Embryonic facial prominence (tissue), 1 donor: ENCODE measurements at regions not wholly inside any gene's neighbourhood (a gene's known extent, or its start where the extent isn't known, plus 50 kb on each side); places are given as distances from the start of the nearest gene placed in this dataset.

Source experiments
- DNase-seq: peaks from one replicate; pipeline ENCODE4 v3.0.0-alpha.2; 2016; ENCODE audit errors: extremely low spot score

DNA sequence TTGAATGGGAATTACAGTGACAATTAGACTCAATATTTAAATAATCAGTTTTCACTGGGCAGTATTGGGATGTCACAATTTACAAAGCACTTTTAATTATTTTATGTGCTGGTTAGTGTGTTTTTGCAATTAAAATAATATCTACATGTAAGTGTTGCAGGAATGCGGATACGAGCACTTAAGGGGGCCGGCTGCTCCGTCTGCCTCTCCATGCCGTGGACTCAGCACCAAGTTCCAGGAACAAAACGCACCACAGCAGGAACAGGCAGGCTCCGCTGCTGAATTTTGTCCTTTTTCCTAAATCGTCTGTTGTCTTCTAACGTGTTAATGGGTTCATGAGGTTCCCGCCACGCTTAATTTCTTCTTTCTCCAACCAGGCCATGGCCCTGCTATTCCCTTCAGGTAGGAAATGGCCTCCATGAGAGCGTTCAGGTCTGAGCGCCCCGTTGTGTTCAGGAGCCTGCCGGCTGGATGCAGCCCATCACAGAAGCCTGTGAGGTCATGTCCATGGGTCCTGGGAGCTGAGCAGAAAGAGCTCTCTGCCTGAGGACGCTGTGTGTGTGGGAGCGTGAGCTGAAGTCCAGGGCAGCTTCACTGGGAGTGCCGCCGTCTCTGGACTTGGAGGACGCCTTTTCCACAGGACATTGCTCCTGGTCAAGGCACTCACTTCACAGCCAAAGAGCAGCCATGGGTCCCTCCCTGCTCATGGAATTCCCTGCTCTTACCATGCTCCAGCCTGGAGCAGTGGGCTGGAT lies 730.3 kb downstream of the BRD1 start:
- DNase-seq: no peak

DNA sequence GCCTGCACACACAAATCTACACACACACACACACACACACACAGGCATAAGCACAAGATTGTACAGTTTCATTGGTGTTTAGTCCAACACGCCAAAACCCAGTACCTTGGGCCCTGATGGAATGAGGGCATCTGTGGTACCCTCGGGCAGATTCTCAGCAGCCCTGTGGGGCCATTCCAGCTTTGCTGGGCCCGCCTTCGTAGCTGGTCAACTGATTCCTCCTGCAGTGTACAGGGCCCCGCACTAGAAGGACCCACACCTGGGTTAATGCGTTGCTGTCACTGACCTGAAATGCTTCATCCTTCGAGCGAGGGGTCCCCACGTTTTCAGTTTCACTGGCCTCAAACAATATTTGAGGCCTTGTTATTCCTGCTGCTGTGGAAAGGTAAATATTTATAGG lies 731.2 kb downstream of the BRD1 start:
- no peak for DNase-seq

DNA sequence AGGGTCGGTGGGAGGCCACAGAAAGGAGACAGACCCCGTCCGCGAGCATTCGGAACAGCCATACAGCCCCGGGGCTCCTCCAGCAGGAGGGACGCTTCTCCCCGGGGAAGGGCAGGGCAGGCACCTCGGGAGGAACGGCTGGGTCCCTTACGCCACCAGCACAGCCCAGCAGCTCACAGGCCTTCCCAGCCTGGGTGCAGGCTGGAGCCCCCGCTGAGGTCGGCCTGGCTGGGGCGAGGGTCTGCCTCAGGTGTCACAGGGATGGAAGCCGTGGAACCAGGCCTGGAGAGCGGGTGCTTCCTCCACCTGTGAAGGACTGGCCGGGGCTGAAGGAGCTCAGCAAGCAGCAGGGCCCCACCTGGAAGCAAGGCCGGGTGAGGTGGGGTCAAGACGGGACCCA lies 732.3 kb downstream of the BRD1 start:
- DNase-seq: no peak

DNA sequence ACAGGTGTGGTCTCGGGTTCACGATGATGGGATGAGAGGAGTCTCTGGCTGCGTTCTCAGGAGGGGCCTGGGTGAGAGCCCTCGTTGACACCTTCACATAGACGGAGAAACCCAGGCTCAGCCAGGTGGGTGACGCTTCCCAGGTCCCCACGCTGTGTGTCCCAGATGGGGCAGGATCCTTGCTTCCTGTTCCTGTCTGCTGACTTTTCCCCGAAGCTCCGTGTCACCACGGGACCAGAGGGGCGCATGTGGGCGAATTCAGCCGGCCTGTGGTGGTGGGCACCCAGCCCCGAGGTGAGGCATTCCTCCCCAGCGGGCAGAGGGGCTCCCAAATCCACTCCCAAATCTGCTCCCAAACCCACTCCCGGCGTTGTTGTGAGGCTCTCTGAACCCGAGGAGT lies 732.8 kb downstream of the BRD1 start:
- no peak for DNase-seq

DNA sequence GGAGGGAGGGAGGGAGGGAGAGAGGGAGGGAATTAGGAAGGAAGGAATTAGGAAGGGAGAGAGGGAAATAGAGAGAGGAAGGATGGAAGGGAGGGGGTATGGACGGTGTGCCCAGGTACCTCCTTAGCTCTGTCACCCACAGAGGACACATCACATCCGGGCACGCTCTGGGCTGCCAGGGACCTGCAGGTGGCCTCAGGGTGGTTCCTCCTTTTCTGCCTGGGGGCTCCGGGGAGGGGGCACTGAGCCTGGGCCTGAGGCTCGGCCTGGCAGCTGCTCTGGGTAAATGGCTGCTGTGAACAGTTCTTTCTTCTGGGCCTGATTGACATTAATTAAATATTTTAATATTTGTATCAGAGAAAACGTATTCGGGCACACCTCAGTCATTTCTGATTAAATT lies 733.5 kb downstream of the BRD1 start:
- no peak for DNase-seq

DNA sequence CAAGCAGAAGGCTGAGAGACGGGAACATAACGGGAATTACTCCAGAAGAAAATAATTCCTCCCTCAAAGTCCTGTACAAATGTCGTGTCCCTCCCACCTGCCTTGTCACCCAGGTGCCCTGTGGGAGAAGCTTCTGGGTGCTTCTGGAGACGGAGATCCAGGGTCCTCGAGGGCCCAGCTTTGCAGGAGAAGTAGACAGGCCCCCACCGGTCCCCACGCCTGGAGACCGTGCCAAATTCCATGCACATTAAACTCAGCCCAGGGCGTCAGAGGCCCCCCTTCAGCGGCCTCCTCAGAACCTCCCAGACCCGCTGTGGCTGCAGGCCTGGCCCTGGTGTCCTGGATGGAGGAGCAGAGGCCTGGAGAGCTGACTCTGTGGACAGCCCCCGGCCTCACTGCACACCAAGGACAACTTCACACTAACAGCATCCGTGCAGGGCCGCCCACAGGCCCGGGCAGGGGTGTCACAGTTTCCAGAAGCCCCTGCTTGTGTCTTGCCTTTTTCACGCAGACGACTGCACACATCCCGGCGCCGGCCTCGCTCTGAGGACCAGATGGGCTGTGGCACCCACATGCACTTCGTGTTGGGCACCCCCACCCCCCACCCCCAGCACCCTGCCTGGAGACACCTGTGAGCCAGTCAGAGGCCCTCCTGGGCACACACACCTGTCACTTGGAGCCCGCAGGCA lies 734.3 kb downstream of the BRD1 start:
- DNase-seq: no peak

DNA sequence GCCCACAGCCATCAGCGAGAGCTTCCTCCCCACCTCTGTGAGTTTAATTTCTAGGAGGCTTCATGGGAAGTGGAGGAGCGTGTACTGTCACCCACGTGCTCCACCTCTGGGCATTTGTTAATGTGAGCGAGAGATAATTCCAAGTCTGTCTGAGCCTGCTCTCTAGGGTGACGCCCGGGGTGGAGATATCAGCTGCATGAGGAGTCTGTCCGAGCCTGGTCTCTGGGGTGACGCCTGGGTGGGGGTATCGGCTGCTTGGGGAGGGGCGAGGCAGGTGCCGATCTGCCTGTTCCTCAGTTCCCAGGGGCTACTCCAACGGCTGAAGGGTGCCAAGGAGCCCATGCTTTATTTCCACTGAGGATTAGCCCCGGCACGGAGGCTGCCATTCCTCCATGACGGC lies 735.0 kb downstream of the BRD1 start:
- DNase-seq: no peak

DNA sequence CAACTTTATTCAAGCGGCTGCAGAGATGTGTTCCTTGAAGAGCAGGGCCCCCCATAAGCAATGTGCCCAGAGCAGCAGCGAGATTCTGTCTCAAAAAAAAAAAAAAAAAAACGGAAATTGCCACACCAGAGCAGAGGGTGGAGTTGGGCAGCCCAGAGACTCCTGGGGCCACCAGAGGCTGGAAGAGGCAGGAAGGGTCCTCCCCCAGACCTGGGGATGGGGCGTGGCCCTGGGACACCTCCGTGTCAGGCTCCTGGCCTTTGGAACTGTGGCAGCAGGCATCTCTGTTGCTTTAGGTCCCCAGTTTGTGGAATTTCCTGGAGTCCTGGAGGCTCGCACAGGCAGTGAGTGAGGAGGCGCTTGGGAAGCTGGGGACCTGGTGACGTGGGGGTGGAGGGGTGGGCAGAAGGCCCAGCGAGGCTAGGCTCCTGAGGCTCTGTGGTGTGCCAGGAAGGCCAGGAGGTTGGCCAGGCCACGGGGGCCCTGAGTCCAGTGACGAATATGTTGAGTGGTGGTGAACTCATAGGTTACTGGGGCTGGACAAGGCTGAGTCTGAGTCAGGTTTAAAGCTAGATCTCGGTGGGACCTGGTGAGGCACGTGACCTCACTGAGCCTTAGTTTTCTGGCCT lies 735.6 kb downstream of the BRD1 start:
- no peak for DNase-seq

DNA sequence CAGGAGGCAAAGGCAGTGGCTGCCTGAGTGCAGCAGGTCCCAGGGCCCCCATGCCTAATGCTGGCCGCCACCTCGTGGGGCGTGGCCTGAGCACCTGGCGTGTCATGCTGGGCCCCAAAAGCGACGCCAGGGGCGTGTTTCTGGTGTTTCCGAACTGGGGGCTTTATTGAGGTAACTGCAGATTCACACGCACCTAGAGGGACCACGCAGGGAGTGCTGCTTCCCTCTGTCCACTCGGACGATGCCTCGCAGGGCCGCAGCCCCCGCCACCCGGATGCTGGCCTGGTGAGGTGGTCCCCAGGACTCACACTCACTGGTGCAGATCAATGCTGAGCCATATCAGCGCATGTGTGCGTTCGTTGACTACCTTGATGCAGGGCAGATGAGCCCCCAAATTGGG lies 736.2 kb downstream of the BRD1 start:
- DNase-seq: no peak

DNA sequence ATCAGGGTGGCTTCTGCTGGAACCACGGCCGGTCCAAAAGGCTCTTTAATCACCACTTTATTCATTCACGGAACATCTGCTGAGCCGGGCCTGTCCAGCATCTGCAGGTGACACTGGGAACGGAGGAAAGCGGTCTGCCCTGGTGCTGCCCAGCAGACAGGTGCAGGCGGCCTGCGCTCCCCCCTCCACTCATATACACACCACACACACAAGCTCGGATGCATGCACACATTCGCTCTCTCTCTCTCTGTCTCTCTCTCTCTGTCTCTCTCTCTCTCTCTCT lies 736.9 kb downstream of the BRD1 start:
- no peak for DNase-seq

DNA sequence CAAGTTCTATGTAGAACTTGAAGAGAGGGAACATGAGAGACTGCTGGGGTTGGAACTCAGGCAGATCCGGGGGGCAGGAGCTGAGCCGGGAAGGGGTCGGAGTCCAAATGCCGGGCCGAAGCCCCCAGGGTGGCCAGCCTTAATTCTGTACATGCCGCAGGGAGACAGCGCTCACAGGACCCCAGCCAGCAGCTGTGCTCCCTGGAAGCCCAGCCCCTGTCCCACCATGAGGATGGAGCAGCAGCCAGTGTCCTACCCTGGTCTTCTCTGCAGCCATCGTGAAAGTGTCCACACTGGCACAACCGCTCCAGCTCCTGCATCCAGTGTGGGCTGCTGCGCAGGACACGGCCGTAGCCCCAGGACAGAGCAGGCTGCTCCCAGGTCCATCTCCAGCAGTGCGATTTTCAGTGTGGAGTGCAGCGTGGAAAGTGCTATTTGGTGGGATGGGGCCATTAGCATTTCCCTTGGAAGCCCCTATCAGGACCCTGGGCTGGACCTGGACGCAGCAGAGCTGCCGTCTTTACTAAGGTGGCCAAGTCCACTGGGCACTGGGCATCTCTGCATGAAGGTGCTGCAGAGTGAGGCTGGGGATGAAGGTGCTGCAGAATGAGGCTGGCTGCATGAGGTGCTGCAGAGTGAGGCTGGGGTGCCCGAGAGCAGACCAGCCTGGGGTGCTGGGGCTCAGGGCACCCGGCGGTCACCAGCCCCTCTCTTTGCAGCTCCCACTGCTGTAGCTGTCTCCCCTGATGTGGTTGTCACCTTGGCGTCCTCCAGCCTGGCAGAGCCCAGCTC lies 737.4 kb downstream of the BRD1 start:
- DNase-seq: no peak

DNA sequence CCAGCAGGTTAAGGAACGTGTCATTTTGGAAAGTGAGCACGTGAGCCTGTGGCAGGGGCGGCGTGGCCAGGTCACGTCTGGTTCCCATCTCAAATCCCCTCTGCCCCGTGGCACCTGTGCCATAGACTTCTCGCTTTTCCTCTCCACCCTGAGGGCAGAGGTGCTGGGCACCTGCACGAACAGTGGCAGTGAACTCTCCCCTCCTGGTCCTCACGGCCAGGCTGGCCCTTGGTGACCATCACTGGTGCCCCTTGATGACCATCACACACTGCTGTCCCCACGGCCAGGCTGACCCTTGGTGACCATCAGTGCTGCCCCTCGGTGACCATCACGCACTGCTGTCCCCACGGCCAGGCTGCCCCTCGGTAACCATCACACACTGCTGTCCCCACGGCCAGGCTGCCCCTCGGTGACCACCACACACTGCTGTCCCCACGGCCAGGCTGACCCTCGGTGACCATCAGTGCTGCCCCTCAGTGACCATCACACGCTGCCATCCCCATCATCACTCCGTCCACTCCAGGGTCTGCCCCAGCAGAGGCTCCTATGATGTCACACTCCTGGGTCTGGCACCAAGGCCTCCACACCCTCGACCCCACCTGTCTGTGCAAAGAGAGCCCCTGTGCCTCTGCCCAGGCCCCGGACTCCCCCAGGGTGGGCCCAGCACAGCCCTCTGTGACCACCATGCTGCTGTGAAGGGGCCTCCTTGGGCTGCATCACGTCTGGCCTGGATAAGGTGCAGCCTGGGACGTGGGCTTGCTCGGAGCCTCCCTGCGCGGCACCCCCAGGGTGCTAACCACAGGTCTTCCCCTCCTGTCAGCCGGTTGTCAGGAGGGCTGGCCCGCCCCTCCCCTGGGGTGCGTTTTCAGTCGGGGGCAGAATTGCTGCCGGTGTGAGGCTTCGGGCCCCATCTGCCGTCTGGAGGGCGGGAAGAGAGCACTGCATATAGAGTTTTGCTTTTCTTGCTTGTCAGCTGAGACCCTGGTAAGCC lies 738.6 kb downstream of the BRD1 start:
- no peak for DNase-seq

DNA sequence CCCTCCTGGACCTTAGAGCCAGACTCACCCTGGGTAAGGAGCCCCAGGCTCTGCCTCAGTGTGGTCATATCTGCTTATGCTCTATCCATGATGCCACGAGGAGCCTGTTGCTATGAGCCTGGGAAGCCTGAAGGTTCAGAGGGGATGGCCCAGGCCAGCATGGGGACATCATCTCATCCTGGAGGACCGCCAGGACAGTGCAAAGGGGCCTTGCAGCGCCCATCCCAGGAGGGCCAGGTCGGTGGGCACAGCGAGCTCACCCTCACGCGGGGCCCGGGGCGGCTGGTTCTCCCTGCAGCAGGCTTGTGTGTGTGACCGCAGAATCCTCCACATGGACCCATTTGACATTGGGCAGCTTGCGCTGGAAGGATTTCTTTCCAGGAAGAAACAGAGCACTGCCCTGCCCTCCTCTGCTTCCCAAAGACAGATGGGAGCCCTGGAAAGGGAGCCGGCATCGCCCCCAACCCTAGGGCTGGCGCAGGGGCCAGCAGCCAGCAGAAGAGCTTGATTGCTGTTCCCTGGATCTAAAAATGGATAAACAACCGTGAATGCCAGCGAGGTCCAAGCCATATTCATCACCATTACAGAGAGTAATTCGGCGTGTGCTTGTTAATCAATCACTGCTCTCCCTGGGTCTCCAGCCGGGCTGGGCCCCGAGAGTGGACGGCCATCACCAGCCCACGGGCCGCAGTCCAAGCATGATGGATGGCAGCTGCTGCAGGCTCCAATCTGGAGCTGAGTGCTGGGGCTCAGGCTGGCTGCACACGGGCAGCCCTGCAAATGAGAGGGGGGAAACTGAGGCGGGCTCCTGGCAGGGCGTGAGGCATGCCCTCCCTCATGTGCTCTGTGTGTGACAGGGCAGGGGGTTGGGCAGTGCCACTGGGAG lies 739.7 kb downstream of the BRD1 start:
- DNase-seq: no peak

DNA sequence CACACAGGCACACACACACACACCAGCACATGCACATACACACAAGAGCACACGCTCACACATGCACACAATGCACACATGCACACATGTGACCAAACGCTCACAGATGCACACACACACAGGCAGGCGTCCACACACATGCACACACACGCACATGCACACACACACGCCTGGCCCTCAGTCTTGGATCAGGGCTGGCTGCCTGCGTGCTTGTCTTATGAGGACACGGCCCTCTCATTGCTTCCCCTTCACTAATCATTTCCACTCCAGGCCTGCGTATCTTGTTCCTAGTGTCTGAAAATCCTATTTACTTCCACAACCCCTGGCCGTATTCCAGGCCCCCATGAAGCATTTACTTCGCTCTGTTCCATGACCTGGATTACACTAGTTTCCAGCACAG lies 740.5 kb downstream of the BRD1 start:
- DNase-seq: peak; percentile 69

DNA sequence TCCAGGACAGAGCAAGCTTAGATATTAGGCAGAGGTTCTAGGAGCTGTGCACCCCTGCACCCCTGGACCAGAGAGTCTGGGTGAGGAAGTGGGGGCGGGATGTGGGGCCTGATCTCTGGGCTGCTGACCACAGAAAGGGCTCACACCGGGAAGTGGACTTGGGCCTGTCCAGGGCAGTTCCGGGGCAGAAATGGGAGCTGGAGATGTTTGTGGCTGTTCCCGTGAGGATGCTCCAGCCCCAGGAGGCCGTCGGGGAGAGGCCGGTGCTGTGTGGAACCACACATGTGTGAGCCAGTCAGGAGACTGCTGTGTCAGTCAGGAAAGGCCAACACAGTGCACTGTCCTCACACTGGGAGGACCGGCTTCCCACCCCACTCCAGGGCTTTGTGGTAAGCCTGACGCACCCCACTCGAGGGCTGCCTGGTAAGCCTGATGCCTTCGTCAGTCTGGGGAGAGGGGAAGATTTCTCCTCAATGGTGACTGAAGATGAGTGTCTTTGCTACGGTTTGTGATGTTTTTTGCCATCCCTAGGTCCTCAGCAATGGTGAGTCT lies 741.0 kb downstream of the BRD1 start:
- no peak for DNase-seq

DNA sequence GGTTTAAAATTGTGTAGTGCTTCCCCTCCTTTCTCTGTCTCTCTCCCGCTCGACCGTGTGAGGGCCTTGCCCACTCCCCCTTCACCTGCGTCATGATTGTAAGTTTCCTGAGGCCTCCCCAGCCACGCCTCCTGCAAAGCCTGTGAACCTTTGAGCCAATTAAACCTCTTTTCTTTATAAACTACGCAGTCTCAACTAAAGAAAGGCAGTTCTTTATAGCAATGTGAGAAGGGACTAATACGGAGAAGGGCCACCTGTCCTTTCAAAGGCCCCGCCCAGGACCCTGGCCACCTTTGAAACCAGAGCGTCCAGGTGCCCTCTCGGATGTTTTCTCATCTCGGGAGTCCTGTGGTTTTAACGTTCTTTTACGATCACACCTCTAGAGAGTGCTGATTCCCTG lies 741.5 kb downstream of the BRD1 start:
- DNase-seq: no peak

DNA sequence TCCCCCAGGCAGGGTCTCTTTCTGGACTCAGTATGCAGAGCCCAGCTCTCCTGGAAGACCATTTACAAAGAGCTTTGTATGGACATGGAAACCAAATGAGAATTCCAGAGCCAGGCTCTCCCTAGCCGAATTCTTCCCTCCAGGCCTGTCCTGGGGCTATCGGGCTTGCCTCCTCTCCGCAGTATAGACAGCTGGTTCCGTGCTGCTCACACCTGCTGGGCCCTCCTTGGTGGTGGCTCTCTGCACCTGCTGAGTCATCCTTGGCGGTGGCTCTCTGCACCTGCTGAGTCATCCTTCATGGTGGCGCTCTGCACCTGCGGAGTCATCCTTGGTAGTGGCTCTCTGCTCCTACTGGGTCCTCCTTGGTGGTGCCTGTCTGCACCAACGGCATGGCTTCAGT lies 743.5 kb downstream of the BRD1 start:
- no peak for DNase-seq

DNA sequence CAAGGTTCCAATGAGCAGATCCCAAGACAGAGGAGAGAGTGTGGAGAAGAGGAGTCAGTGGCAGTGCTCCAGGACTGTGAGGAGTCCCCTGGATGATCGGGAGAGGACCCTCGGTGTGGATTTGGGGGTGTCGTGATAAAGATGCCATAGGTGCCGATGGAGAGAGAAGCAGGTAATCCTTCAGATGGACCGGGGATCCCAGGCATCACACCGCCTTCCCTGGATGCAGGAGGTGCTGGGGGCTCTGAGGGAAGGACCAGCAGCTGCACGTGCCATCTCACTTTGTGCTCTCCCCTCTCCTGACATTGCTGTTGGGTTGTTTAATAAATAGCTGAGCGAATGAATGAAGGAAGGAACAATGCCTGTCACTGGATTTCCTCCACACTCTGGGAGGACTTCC lies 744.1 kb downstream of the BRD1 start:
- no peak for DNase-seq

DNA sequence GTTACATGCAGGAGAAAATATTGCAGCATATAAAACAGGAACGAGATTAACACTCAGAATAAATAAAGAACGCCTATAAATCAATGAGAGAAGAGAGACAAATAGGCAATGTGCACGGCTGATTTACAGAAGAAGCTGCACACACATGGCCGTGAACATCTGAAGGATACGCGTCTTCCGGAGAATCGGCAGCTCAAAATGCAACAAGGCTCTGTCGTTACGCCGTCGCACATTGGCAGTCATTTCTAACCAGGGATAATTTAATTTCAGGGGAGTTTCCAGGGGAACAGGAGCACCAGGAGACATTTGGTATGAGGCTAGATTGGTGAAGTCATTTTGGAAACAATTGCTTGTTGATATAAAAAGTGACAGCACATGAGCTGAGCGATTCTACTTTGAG lies 745.2 kb downstream of the BRD1 start:
- DNase-seq: no peak

DNA sequence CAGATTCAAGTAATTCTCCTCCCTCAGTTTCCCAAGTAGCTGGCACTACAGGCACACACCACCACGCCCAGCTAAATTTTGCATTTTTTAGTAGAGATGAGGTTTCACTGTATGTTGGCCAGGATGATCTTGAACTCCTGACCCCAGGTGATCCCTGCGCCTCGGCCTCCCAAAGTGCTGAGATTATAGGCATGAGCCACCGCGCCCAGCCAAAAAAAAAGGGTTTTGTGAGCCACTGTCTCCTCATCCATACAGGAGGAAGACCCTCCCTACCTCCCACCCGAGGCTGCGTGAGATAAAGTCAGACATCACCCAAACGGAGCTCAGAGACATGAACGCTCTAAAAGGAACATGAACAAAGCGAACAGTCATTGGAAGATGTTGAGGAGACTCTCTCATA lies 745.7 kb downstream of the BRD1 start:
- DNase-seq: no peak
